IPS-18c (cell line): ENCODE measurements at regions not wholly inside any gene's neighbourhood (a gene's known extent, or its start where the extent isn't known, plus 50 kb on each side); places are given as distances from the start of the nearest gene placed in this dataset.
"Not testable (repeated sequence)": the region's sequence is repeated elsewhere in the genome, so short reads cannot be mapped to it uniquely, and the experiment has no call there.

ENCODE experiments used
- H3K4me3 ChIP-seq: 2 replicates; pipeline ENCODE4 v1.7.0; 2013; ENCODE audit warnings: low read depth, mild to moderate bottlenecking, low read length, moderate library complexity; ENCODE audit not compliant: insufficient read depth
- H3K9me3 ChIP-seq: one replicate; pipeline ENCODE4 v1.6.1; 2013; ENCODE audit warnings: mild to moderate bottlenecking, low read length, moderate library complexity; ENCODE audit not compliant: control insufficient read depth, insufficient read depth

- H3K9me3 ChIP-seq, H3K4me3 ChIP-seq: not testable (repeated sequence)
These were observed 95.9 kb upstream of the FGF13 start for GRCh38 chrX:138807400-138807799.

- Histone ChIP-seq H3K9me3 (peaks cover 5% of the 10 kb centered on the region), H3K4me3 (no peak overlapping the region)
These were observed 82.7 kb upstream of the FGF13 start for GRCh38 chrX:138794246-138794645.

GRCh38 chrX:138791551-138791950, 80.0 kb upstream of the FGF13 start:
- no peak overlapping the region for H3K4me3 ChIP-seq
- peaks cover 7% of the 10 kb centered on the region for H3K9me3 ChIP-seq

GRCh38 chrX:138788771-138789170, 77.3 kb upstream of the FGF13 start:
- peaks cover 7% of the 10 kb centered on the region for H3K9me3 ChIP-seq
- no peak overlapping the region for H3K4me3 ChIP-seq

GRCh38 chrX:138778576-138778909, 67.0 kb upstream of the FGF13 start:
- not testable (repeated sequence) for H3K4me3 ChIP-seq

GRCh38 chrX:138777908-138778575, 66.5 kb upstream of the FGF13 start:
- H3K4me3 ChIP-seq, H3K9me3 ChIP-seq: not testable (repeated sequence)

More at GRCh38 chrX:138778576-138778909, 67.0 kb upstream of the FGF13 start:
- H3K9me3 ChIP-seq: not testable (repeated sequence)

GRCh38 chrX:138777230-138777629, 65.7 kb upstream of the FGF13 start:
- peaks cover 6% of the 10 kb centered on the region for H3K9me3 ChIP-seq

GRCh38 chrX:138775517-138775916, 64.0 kb upstream of the FGF13 start:
- peaks cover 6% of the 10 kb centered on the region for H3K9me3 ChIP-seq
- no peak overlapping the region for H3K4me3 ChIP-seq

More at GRCh38 chrX:138777230-138777629, 65.7 kb upstream of the FGF13 start:
- H3K4me3 ChIP-seq: no peak overlapping the region

GRCh38 chrX:138771047-138771446, 59.5 kb upstream of the FGF13 start:
- no peak overlapping the region for H3K4me3 ChIP-seq
- peaks cover 2% of the 10 kb centered on the region for H3K9me3 ChIP-seq

GRCh38 chrX:138769918-138770317, 58.4 kb upstream of the FGF13 start:
- Histone ChIP-seq H3K9me3 (peaks cover 2% of the 10 kb centered on the region), H3K4me3 (no peak overlapping the region)

- Histone ChIP-seq H3K9me3 (no peaks in the 10 kb centered on the region), H3K4me3 (no peak overlapping the region)
These were observed 53.5 kb upstream of the FGF13 start for GRCh38 chrX:138765051-138765450.

- no peak overlapping the region for H3K4me3 ChIP-seq
- H3K9me3 ChIP-seq: no peaks in the 10 kb centered on the region
These were observed 52.2 kb upstream of the FGF13 start for GRCh38 chrX:138763761-138764160.

GRCh38 chrX:138761380-138761779, 49.9 kb upstream of the FGF13 start:
- Histone ChIP-seq H3K9me3 (no peaks in the 10 kb centered on the region), H3K4me3 (no peak overlapping the region)
